K562 (cell line): ENCODE measurements at regions not wholly inside any gene's neighbourhood (a gene's known extent, or its start where the extent isn't known, plus 50 kb on each side); places are given as distances from the start of the nearest gene placed in this dataset.

ENCODE experiments used
- ATAC-seq: fragments of 200-7000 bp; cut with Tn5 transposase; 3 replicates; pipeline ENCODE4 v1.9.1; 2020; ENCODE audit warnings: moderate library complexity
- BruUV-seq: library from RNA; stranded (reverse); fragments of 400-500 nt; replicated peaks from 2 replicates; lab custom pipeline; 2021; lab: Mats Ljungman, UMichigan
- CTCF ChIA-PET: fragments of 300-600 bp; formaldehyde crosslinking; extraction: SDS; loops from one replicate; lab custom pipeline; 2021; ENCODE audit warnings: low intra/inter-chr PET ratio; lab: Yijun Ruan, JAX
- POLR2A ChIA-PET: fragments of 300-600, 350-650 bp; sonication (Branson Sonifier 250); formaldehyde crosslinking; extraction: SDS; loops from one replicate; lab custom pipeline; 2021; ENCODE audit warnings: antibody characterized with exemption, inconsistent platforms; lab: Yijun Ruan, JAX
- DNase-seq, 4 experiments: peaks; one replicate each; pipeline versions ENCODE4 v3.0.0 to v3.0.0-alpha.2; 2011 to 2018; ENCODE audit warnings: low spot score in 3 of 4, mixed read lengths in 3 of 4; ENCODE audit errors: extremely low read depth in 1 of 4
- FAIRE-seq: peaks from 2 replicates; lab custom pipeline; 2011; peaks lifted over from hg19 to GRCh38; lab: Jason Lieb, UNC
- H2AFZ ChIP-seq: 2 replicates; pipeline ENCODE4 v1.6.0; 2011; ENCODE audit warnings: low read depth, low read length, control low read depth, inconsistent platforms
- H3K27ac ChIP-seq: fragments of 200-600 bp; 3 replicates; pipeline ENCODE4 v1.8.0; 2011; ENCODE audit warnings: low read depth, mild to moderate bottlenecking, control low read depth, inconsistent platforms, low read length, moderate library complexity, mixed read lengths; ENCODE audit errors: extremely low read depth
- H3K27me3 ChIP-seq, 2 experiments: fragments of 300-600 bp in 1 of 2; 2 replicates in 1 of 2; 3 replicates in 1 of 2; pipeline versions ENCODE4 v1.6.0 to v1.8.0; 2011; ENCODE audit warnings: inconsistent platforms in 2 of 2, low read length in 2 of 2, mild to moderate bottlenecking in 1 of 2, mixed read lengths in 1 of 2, moderate library complexity in 1 of 2; ENCODE audit not compliant: control insufficient read depth in 2 of 2, insufficient read depth in 2 of 2
- H3K36me3 ChIP-seq: fragments of 300-600 bp; 3 replicates; pipeline ENCODE4 v1.8.0; 2011; ENCODE audit warnings: mild to moderate bottlenecking, low read length, inconsistent platforms; ENCODE audit not compliant: control insufficient read depth, insufficient read depth
- H3K4me1 ChIP-seq, 2 experiments: fragments of 200-600 bp in 1 of 2; replicated peaks in 1 of 2; 2 replicates in 1 of 2; 3 replicates in 1 of 2; pipeline versions ENCODE4 v1.5.1 to v1.8.0; 2011; ENCODE audit warnings: inconsistent platforms in 2 of 2, low read length in 2 of 2, mild to moderate bottlenecking in 1 of 2, mixed read lengths in 1 of 2, moderate library complexity in 1 of 2; ENCODE audit not compliant: control insufficient read depth in 2 of 2, insufficient read depth in 2 of 2
- H3K4me2 ChIP-seq: 2 replicates; pipeline ENCODE4 v1.6.1; 2011; ENCODE audit warnings: low read length, control low read depth, inconsistent platforms, mixed read lengths; ENCODE audit not compliant: insufficient read depth
- H3K4me3 ChIP-seq: fragments of 200-600 bp; sonication (generic), shearing (Covaris generic); 2 replicates; pipeline ENCODE4 v1.5.1; 2016; ENCODE audit warnings: control low read depth, inconsistent platforms
- H3K79me2 ChIP-seq: fragments of 200-600 bp; 3 replicates; pipeline ENCODE4 v1.8.0; 2011; ENCODE audit warnings: low read length, inconsistent platforms; ENCODE audit not compliant: control insufficient read depth, insufficient read depth
- H3K9ac ChIP-seq, 2 experiments: 2 replicates each; pipeline versions ENCODE4 v1.6.0 to v1.6.1; 2011; ENCODE audit warnings: low read depth in 2 of 2, low read length in 2 of 2, control low read depth in 1 of 2, inconsistent platforms in 1 of 2, mild to moderate bottlenecking in 1 of 2, mixed read lengths in 1 of 2; ENCODE audit not compliant: insufficient read depth in 1 of 2
- H3K9me1 ChIP-seq: one replicate; pipeline ENCODE4 v1.6.0; 2011; ENCODE audit warnings: inconsistent platforms, mild to moderate bottlenecking, low read length, moderate library complexity; ENCODE audit not compliant: control insufficient read depth, insufficient read depth
- H3K9me3 ChIP-seq: replicated peaks from 2 replicates; pipeline ENCODE4 v1.5.1; 2011; ENCODE audit warnings: low read depth, low read length, inconsistent platforms; ENCODE audit not compliant: control insufficient read depth, insufficient read depth
- H4K20me1 ChIP-seq: replicated peaks from 2 replicates; pipeline ENCODE4 v1.6.1; 2011; ENCODE audit warnings: low read length, inconsistent platforms, mixed read lengths; ENCODE audit not compliant: control insufficient read depth, insufficient read depth
- ADNP ChIP-seq: fragments of 200-800 bp; sonication (Bioruptor generic); IDR thresholded peaks from 2 replicates; pipeline ENCODE4 v1.6.1; 2016; ENCODE audit warnings: missing genetic modification characterization, missing compliant biosample characterization
- KLF16 ChIP-seq: IDR thresholded peaks from 2 replicates; pipeline ENCODE4 v1.6.1; 2016; ENCODE audit warnings: antibody characterized with exemption
- RB1 ChIP-seq: fragments of 450-650 bp; IDR thresholded peaks from 2 replicates; pipeline ENCODE4 v1.6.1; 2017; ENCODE audit warnings: low read depth, mild to moderate bottlenecking
- SMC3 ChIP-seq: conservative IDR thresholded peaks from 2 replicates; pipeline ENCODE4 v1.6.1; 2011; ENCODE audit warnings: low read depth, low read length, improper control_type of control experiment; ENCODE audit not compliant: insufficient read depth
- WGBS: fragments of 100-300 bp; shearing (Covaris generic); methylation state at CpG from one replicate; pipeline ENCODE4 v1.1.6; 2016; ENCODE audit warnings: low coverage, mixed read lengths; ENCODE audit not compliant: insufficient coverage; ENCODE audit errors: missing lambda C conversion rate; 5-methylcytosine and 5-hydroxymethylcytosine counted together
- in situ Hi-C: fragments of 300-500 bp; cut with MboI; formaldehyde crosslinking; loops from 4 replicates; pipeline ENCODE4 v1.15.0; 2018; ENCODE audit warnings: inconsistent platforms, mixed read lengths
- intact Hi-C: fragments of 100-400 bp; cut with micrococcal nuclease; formaldehyde crosslinking; loops from 2 replicates; pipeline ENCODE4 v1.14.2; 2022
- TF ChIP-seq, protein P1 (sequence below): IDR thresholded peaks from 2 replicates; pipeline ENCODE4 v1.6.1; 2011; ENCODE audit warnings: borderline replicate concordance, low read depth, mild to moderate bottlenecking, moderate library complexity, low read length; ENCODE audit not compliant: insufficient read depth, poor library complexity, severe bottlenecking
- TF ChIP-seq, protein P2 (sequence below), 2 experiments: fragments of 450-650 bp; formaldehyde crosslinking in 1 of 2; IDR thresholded peaks; 2 replicates each; pipeline versions ENCODE4 v1.4.0 to v1.6.1; 2014 to 2020; ENCODE audit warnings: mild to moderate bottlenecking in 2 of 2, borderline replicate concordance in 1 of 2, low read depth in 1 of 2
- TF ChIP-seq, protein P3 (sequence below): fragments of 450-650 bp; formaldehyde crosslinking; IDR thresholded peaks from 2 replicates; pipeline ENCODE4 v1.4.0; 2020; ENCODE audit warnings: mild to moderate bottlenecking, moderate library complexity

DNA sequence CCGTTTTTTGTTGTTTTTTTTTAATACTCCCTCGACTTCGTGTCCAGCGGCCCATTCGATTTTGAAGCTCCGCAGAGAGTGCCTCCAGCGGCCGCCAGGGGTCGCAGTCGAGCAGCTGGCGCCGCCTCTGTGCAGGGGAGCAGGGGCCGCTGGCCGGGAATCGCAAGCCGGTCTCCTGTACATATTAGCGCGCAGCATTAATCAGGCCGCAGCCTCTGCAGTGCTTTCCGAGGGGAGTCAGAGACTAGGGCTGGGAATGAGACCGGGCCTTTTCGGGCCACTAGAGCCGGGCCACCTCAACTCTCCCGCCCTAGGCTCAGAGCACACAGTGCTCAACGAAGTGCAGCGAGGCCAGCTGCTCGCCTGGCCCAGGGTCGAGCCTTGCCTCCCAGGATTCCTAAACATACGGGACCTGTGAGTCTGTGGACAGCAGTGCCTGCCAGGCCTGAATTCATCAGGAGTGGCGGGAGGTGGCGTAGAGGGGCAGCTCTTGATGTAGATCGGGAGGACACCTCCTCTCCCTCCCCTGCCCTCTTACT, 81.8 kb downstream of the EMP1 start:
- peak; percentile 63 to 79 (median 76) for DNase-seq
- Histone ChIP-seq H3K79me2 (no peaks in the 10 kb centered on the region), H3K9me3 (no peaks in the 10 kb centered on the region), H2AFZ (no peak overlapping the region), H3K36me3 (no peaks in the 10 kb centered on the region), H3K4me3 (no peak overlapping the region), H3K9me1 (no peaks in the 10 kb centered on the region), H3K4me2 (no peak overlapping the region; the same call in 1 of the 2 replicates), H3K27me3 (peaks cover 0 to 25% of the 10 kb centered on the region in 2 experiments; a peak in 2 of 5 replicates), H3K4me1 (peaks cover 0 to 8% of the 10 kb centered on the region in 2 experiments; a peak in 2 of 5 replicates), H3K9ac (peak overlapping the region in 1 of 2 experiments; percentile 28; a peak in 1 of 4 replicates), H4K20me1 (0 out of 2 replicates have a peak, but pooled peaks cover 5% of the 10 kb centered on the region), H3K27ac (no peak overlapping the region)
- no peak for FAIRE-seq
- peak; percentile 100 for ATAC-seq
- 4% methylated on average over 9 of the region's 32 CpGs for WGBS
- in situ Hi-C loops (loop anchor here (10.0 kb wide), 1 partner anchor 886 kb away; no protein-coding TSS in a partner anchor), intact Hi-C loops (loop anchor here (10.0 kb wide), 1 partner anchor 256 kb away; no protein-coding TSS in a partner anchor)
- ChIA-PET POLR2A (interaction anchor here (0.5 to 1.2 kb wide), 4 partner anchors 10 to 564 kb away, joined by 3 to 4 read pairs (median 3); no protein-coding TSS in a partner anchor), CTCF (interaction anchor here (0.6 kb wide), 1 partner anchor 169 kb away, joined by 4 read pairs; no protein-coding TSS in a partner anchor)
- no TSS peak for BruUV-seq
- TF ChIP-seq, protein P1, sequence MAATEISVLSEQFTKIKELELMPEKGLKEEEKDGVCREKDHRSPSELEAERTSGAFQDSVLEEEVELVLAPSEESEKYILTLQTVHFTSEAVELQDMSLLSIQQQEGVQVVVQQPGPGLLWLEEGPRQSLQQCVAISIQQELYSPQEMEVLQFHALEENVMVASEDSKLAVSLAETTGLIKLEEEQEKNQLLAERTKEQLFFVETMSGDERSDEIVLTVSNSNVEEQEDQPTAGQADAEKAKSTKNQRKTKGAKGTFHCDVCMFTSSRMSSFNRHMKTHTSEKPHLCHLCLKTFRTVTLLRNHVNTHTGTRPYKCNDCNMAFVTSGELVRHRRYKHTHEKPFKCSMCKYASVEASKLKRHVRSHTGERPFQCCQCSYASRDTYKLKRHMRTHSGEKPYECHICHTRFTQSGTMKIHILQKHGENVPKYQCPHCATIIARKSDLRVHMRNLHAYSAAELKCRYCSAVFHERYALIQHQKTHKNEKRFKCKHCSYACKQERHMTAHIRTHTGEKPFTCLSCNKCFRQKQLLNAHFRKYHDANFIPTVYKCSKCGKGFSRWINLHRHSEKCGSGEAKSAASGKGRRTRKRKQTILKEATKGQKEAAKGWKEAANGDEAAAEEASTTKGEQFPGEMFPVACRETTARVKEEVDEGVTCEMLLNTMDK: peak; percentile 25
- TF ChIP-seq ADNP (tag): no peak
- peak; percentile 68 for TF ChIP-seq SMC3
- TF ChIP-seq KLF16: 0 out of 2 replicates have a peak, but pooled peaks have one; percentile 42
- TF ChIP-seq, protein P2, sequence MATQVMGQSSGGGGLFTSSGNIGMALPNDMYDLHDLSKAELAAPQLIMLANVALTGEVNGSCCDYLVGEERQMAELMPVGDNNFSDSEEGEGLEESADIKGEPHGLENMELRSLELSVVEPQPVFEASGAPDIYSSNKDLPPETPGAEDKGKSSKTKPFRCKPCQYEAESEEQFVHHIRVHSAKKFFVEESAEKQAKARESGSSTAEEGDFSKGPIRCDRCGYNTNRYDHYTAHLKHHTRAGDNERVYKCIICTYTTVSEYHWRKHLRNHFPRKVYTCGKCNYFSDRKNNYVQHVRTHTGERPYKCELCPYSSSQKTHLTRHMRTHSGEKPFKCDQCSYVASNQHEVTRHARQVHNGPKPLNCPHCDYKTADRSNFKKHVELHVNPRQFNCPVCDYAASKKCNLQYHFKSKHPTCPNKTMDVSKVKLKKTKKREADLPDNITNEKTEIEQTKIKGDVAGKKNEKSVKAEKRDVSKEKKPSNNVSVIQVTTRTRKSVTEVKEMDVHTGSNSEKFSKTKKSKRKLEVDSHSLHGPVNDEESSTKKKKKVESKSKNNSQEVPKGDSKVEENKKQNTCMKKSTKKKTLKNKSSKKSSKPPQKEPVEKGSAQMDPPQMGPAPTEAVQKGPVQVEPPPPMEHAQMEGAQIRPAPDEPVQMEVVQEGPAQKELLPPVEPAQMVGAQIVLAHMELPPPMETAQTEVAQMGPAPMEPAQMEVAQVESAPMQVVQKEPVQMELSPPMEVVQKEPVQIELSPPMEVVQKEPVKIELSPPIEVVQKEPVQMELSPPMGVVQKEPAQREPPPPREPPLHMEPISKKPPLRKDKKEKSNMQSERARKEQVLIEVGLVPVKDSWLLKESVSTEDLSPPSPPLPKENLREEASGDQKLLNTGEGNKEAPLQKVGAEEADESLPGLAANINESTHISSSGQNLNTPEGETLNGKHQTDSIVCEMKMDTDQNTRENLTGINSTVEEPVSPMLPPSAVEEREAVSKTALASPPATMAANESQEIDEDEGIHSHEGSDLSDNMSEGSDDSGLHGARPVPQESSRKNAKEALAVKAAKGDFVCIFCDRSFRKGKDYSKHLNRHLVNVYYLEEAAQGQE (IDR thresholded peaks at IDR 0.05; ENCODE audit: borderline replicate concordance): peak; percentile 50; the same call in 1 of the 2 replicates
- TF ChIP-seq, protein P2 (CRISPR knock-in tag; IDR thresholded peaks at IDR 0.05; ENCODE audit: low read depth): no peak
- TF ChIP-seq RB1: 0 out of 2 replicates have a peak, but pooled peaks have one; percentile 29
- TF ChIP-seq, protein P3, sequence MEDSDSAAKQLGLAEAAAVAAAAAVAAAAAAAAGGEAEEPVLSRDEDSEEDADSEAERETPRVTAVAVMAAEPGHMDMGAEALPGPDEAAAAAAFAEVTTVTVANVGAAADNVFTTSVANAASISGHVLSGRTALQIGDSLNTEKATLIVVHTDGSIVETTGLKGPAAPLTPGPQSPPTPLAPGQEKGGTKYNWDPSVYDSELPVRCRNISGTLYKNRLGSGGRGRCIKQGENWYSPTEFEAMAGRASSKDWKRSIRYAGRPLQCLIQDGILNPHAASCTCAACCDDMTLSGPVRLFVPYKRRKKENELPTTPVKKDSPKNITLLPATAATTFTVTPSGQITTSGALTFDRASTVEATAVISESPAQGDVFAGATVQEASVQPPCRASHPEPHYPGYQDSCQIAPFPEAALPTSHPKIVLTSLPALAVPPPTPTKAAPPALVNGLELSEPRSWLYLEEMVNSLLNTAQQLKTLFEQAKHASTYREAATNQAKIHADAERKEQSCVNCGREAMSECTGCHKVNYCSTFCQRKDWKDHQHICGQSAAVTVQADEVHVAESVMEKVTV (CRISPR knock-in tag): peak; percentile 49
